C4-2B (cell line): ENCODE measurements at regions not wholly inside any gene's neighbourhood (a gene's known extent, or its start where the extent isn't known, plus 50 kb on each side); places are given as distances from the start of the nearest gene placed in this dataset.

ENCODE experiments used
- CTCF ChIP-seq: fragments of 450-650 bp; conservative IDR thresholded peaks from 2 replicates; pipeline ENCODE4 v1.5.1; 2017; ENCODE audit warnings: mild to moderate bottlenecking
- ZFX ChIP-seq: fragments of 450-650 bp; IDR thresholded peaks from 2 replicates; pipeline ENCODE4 v1.6.1; 2017

GRCh38 chr3:17850448-17850847 lies 108.0 kb upstream of the TBC1D5 start:
- TF ChIP-seq CTCF (no peak), ZFX (no peak)
